Duodenal mucosa (tissue), 2 donors: ENCODE measurements at regions not wholly inside any gene's neighbourhood (a gene's known extent, or its start where the extent isn't known, plus 50 kb on each side); places are given as distances from the start of the nearest gene placed in this dataset.
"Not testable (repeated sequence)": the region's sequence is repeated elsewhere in the genome, so short reads cannot be mapped to it uniquely, and the experiment has no call there.

ENCODE experiments used
- H3K27ac ChIP-seq: one replicate; pipeline ENCODE4 v1.7.0; 2013; ENCODE audit warnings: low read depth, low read length
- H3K27me3 ChIP-seq, 2 donors: one replicate each; pipeline ENCODE4 v1.7.0; 2013; ENCODE audit warnings: low read length in 2 of 2, control low read depth in 1 of 2; ENCODE audit not compliant: insufficient read depth in 2 of 2, control insufficient read depth in 1 of 2
- H3K36me3 ChIP-seq, 2 donors: one replicate each; pipeline ENCODE4 v1.7.0; 2013; ENCODE audit warnings: low read length in 2 of 2, control low read depth in 1 of 2; ENCODE audit not compliant: insufficient read depth in 2 of 2, control insufficient read depth in 1 of 2
- H3K4me1 ChIP-seq, 2 donors: one replicate each; pipeline ENCODE4 v1.7.0; 2013; ENCODE audit warnings: low read length in 2 of 2, control low read depth in 1 of 2; ENCODE audit not compliant: insufficient read depth in 2 of 2, control insufficient read depth in 1 of 2
- H3K4me3 ChIP-seq, 2 donors: one replicate each; pipeline ENCODE4 v1.7.0; 2013; ENCODE audit warnings: low read length in 2 of 2, low read depth in 1 of 2
- H3K9ac ChIP-seq, 2 donors: one replicate each; pipeline ENCODE4 v1.7.0; 2013; ENCODE audit warnings: low read length in 2 of 2, low read depth in 1 of 2
- H3K9me3 ChIP-seq, 2 donors: one replicate each; pipeline ENCODE4 v1.7.0; 2013; ENCODE audit warnings: low read length in 2 of 2, control low read depth in 1 of 2; ENCODE audit not compliant: control insufficient read depth in 1 of 2

DNA sequence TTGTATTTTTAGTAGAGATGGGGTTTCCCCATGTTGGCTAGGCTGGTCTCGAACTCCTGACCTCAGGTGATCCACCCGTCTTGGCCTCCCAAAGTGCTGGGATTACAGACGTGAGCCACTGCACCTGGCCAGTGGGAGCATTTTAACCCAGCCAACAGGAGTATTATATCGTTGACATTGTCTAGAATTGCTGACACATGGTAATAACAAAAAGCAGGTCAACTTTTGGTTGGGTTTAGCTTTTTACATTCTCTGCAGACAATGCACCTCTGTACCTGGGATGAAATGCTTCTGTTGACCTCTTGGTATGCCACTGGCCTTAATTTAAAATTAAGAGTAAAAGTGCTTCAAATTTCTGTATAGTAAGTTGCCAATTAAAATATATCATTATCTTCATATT, 245.6 kb downstream of the TTC6 start:
- not testable (repeated sequence) for H3K9ac ChIP-seq, H3K4me3 ChIP-seq

DNA sequence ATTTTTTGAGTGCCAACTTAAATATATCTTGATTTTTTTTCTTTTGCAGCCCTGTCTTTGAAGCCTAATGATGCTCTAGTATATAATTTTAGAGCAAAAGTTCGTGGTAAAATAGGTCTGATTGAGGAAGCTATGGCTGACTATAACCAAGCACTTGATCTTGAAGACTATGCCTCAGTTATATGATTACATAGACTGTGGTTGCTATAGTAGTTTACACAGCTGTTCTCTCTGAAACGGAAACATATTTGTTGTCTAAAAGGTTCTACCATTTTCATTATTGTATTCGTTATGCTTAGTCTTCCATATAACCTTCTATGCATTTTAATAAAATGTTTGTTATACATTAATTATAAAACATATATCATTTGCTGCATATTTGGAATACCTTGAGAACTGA, 246.7 kb downstream of the TTC6 start:
- Histone ChIP-seq H3K4me3 (no peak overlapping the region), H3K9ac (no peak overlapping the region), H3K27me3 (no peaks in the 10 kb centered on the region), H3K4me1 (no peaks in the 10 kb centered on the region), H3K27ac (no peak overlapping the region), H3K9me3 (no peaks in the 10 kb centered on the region), H3K36me3 (no peaks in the 10 kb centered on the region)

More for the DNA sequence above, 245.6 kb downstream of the TTC6 start:
- H3K27ac ChIP-seq, H3K4me1 ChIP-seq, H3K9me3 ChIP-seq, H3K36me3 ChIP-seq, H3K27me3 ChIP-seq: not testable (repeated sequence)

DNA sequence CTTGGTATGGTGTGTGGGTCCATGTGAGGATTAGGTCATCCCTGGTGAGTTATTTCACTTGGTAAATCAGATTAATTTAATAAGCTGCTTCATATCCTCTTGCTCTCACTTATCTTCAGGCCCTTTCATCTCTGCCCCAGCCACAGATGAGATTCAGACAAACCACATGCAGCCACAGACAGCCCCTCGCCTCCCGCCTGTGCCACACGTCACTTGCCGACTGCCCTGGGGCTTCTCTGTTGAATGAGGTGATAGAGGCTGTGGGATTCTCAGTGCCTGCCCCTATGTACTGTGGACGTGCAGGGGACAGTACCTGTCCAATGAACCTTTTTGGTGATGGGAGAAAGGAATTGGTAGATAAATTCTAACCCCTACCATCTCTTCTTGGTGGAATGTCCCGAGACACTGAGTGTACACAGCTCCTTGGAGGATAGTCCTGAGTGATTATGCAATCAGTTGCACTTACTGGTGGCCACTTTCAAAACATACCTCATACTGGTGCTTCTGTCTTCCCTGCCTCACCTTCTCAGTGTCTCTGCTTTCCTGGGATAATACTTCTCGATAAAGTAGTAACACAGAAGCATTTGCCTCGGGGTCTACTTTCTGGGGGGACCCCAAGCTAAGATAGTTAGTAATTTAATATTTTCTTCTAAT, 248.7 kb downstream of the TTC6 start:
- no peak overlapping the region for H3K27ac ChIP-seq
- no peaks in the 10 kb centered on the region for H3K36me3 ChIP-seq
- H3K9ac ChIP-seq: no peak overlapping the region
- no peaks in the 10 kb centered on the region for H3K27me3 ChIP-seq
- no peaks in the 10 kb centered on the region for H3K9me3 ChIP-seq
- H3K4me1 ChIP-seq: no peaks in the 10 kb centered on the region
- H3K4me3 ChIP-seq: no peak overlapping the region

DNA sequence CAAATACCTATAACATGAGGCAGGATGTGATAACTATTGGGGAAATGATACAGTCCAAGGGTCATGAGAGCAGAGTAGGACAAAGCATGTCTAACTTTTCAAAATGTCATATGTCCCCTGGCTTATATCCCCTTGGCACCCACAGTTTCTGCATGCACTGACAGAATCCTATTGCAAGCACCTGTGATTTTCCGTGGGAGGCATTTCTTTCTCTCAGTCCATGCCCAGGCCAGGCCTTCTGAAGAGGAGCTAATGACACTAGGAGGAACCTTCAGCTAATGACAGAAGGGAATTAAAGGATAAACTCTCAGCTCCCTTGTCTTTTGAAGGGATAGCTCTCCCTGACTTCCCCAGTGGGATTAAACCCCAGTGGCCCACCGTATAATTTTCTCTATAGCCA, 249.2 kb downstream of the TTC6 start:
- H3K9me3 ChIP-seq: no peaks in the 10 kb centered on the region
- H3K36me3 ChIP-seq: no peaks in the 10 kb centered on the region
- H3K4me3 ChIP-seq: no peak overlapping the region

DNA sequence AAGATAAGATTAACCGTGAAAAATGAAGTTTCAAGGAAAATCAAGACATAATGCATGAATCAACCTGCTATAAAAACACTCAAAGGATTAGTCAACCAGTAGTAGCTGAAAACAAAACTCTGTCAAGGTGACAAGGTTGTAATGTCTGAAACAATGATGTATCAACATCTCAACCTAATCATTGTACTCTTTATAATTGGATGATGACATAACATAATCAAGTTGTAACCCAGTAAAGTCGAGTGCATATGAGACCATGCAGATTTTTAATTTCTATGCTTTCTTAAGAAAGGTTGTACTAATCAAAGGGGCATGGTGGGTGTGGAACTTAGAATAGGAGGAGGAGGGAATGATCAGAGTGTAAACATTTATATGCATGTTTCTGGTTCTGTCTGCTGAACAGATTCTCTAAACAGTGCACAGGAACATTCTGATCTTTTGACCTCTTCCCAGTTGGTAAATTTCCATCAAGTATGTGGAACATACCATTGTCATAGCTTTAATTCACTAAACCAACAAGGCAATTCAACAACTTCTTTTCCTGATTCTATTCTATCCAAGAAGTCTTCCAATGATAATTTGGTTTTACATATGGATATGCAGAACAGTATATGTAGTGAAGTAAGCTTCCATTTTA, 253.7 kb downstream of the TTC6 start:
- Histone ChIP-seq H3K4me3 (no peak overlapping the region), H3K9me3 (no peaks in the 10 kb centered on the region), H3K27ac (no peak overlapping the region), H3K9ac (no peak overlapping the region), H3K27me3 (no peaks in the 10 kb centered on the region), H3K4me1 (no peaks in the 10 kb centered on the region), H3K36me3 (no peaks in the 10 kb centered on the region)

More for the DNA sequence above, 249.2 kb downstream of the TTC6 start:
- Histone ChIP-seq H3K27ac (no peak overlapping the region), H3K4me1 (no peaks in the 10 kb centered on the region), H3K27me3 (no peaks in the 10 kb centered on the region), H3K9ac (no peak overlapping the region)

DNA sequence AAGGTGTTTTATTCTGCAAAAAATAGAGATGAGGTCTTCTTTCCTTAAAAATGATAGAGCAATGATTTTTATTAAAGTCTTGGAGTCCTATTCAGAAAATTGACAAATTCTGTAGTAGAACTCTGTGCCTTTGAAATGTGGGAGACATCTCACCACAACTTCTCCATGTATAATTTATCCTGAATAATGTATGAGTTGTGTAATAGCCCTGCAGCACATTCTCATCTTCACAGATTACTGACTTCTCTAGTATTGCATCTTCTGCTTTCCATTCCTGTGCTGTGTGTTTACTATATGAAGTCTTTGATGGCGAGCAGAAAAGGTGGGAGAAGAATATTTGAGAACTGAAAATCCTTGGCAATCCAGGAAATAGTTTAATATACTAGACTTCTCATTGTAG, 255.6 kb downstream of the TTC6 start:
- Histone ChIP-seq H3K27ac (no peak overlapping the region), H3K27me3 (no peaks in the 10 kb centered on the region), H3K36me3 (no peaks in the 10 kb centered on the region), H3K9me3 (no peaks in the 10 kb centered on the region), H3K4me3 (no peak overlapping the region), H3K4me1 (no peaks in the 10 kb centered on the region), H3K9ac (no peak overlapping the region)

DNA sequence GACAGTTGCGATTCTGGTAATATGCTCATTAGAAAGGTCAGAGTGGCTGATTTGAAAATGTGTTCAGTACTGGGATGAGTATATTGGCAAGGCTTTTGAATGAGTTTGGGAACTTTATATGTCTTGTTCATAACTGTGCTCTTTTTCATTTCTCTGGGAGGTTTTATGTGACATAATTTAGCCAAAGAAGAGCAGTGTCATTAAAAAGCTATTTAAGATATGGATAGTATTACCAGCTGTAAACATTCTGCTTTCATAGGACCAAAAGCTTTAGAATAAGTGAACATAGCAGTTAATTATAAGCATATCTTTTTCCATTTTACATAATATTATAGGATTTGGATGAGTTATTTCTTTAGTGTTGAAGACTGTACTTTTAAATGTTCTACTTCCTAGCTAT, 260.4 kb downstream of the TTC6 start:
- H3K27me3 ChIP-seq: no peaks in the 10 kb centered on the region
- no peak overlapping the region for H3K27ac ChIP-seq
- no peaks in the 10 kb centered on the region for H3K4me1 ChIP-seq
- H3K9me3 ChIP-seq: no peaks in the 10 kb centered on the region
- H3K4me3 ChIP-seq: no peak overlapping the region
- H3K9ac ChIP-seq: no peak overlapping the region
- no peaks in the 10 kb centered on the region for H3K36me3 ChIP-seq

DNA sequence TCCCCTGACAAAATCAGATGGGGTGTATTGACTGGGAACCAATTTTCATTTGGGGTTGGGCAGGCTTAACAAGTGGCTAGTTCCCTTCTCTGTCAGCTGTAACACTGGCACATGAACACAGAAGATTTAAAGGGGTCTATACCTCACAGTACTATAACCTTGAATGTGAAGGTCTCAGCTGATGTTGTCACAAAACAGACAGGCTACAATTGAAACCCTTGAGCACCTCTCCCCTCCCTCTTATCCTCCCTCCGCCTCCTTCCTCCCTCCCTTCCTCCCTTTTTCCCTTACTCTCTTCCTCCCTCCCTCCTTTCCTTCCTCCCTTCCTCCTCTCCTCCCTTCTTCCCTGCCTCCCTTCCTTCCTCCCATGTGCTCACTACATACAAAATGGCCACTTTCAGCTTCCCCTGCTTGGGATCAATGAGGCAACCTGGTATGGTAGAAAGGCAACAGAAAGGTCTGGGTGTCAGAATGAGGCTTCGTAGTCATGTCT, 262.4 kb downstream of the TTC6 start:
- no peaks in the 10 kb centered on the region for H3K9me3 ChIP-seq
- no peak overlapping the region for H3K27ac ChIP-seq
- no peak overlapping the region for H3K9ac ChIP-seq
- H3K4me1 ChIP-seq: peaks cover 0 to 4% of the 10 kb centered on the region in 2 donors
- no peaks in the 10 kb centered on the region for H3K36me3 ChIP-seq
- H3K27me3 ChIP-seq: no peaks in the 10 kb centered on the region
- H3K4me3 ChIP-seq: no peak overlapping the region

DNA sequence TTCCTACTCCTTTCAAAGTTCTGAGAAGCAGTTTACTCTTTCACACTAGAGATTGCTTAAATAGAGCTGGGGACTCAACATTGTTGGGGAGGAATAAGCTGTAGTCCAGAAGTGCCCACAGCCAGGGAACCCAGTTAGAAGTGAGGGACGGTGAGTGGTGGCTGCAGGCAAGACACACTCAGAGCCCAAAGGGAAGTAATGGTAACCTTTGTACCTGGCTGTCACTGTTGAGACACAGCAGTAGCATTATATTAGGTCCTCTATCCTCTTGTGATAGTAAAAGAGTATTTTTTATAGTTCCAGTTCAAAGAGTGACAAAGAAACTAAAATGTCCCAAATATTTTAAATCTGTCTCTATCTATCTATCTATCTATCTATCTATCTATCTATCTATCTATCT, 263.3 kb downstream of the TTC6 start:
- H3K9me3 ChIP-seq: no peaks in the 10 kb centered on the region
- H3K4me1 ChIP-seq: peaks cover 0 to 4% of the 10 kb centered on the region in 2 donors

DNA sequence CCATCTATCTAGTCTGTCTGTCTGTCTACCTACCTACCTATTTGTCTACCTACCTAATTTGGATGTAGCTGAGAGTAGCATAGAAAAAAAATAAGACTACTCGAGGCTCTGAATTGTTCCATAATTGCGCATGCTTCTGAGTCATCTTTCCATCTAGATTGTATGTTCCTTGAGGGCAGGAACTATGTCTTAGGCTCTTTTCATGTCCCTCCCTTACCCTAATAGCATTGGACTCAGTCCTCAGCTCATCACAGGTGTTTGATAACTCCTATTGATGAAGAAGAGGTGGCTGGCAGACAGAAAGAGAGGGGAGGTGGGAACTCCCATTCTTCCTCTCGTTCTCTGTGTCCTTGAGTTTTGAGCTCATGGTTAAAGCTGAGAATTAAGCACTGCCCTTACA, 263.7 kb downstream of the TTC6 start:
- Histone ChIP-seq H3K27me3 (no peaks in the 10 kb centered on the region), H3K36me3 (no peaks in the 10 kb centered on the region), H3K27ac (no peak overlapping the region), H3K4me3 (no peak overlapping the region), H3K4me1 (peaks cover 0 to 4% of the 10 kb centered on the region in 2 donors), H3K9me3 (no peaks in the 10 kb centered on the region), H3K9ac (no peak overlapping the region)

More for the DNA sequence above, 263.3 kb downstream of the TTC6 start:
- Histone ChIP-seq H3K36me3 (no peaks in the 10 kb centered on the region), H3K27ac (no peak overlapping the region), H3K9ac (no peak overlapping the region), H3K27me3 (no peaks in the 10 kb centered on the region), H3K4me3 (no peak overlapping the region)
